SIG-M5 treated with dmso at 0.1 percent for 504 hours (cell line): ENCODE measurements at regions not wholly inside any gene's neighbourhood (a gene's known extent, or its start where the extent isn't known, plus 50 kb on each side); places are given as distances from the start of the nearest gene placed in this dataset.

Experiments
- DNase-seq: peaks from one replicate; lab custom pipeline; 2025; ENCODE audit not compliant: unreplicated experiment; lab: John Stamatoyannopoulos, UW

GRCh38 chr2:239787538-239788050, 237.5 kb downstream of the NDUFA10 start:
- DNase-seq = no peak

GRCh38 chr2:239786791-239787190, 238.4 kb downstream of the NDUFA10 start:
- DNase-seq = no peak

GRCh38 chr2:239781454-239781853, 243.7 kb downstream of the NDUFA10 start:
- DNase-seq = no peak

GRCh38 chr2:239780236-239780994, 244.7 kb downstream of the NDUFA10 start:
- DNase-seq = no peak

GRCh38 chr2:239779584-239779983, 245.6 kb downstream of the NDUFA10 start:
- no peak for DNase-seq

GRCh38 chr2:239778861-239779558, 246.1 kb downstream of the NDUFA10 start:
- DNase-seq = no peak

- no peak for DNase-seq
These were observed 246.9 kb downstream of the NDUFA10 start for GRCh38 chr2:239778042-239778851.

- DNase-seq = no peak
These were observed 247.9 kb downstream of the NDUFA10 start for GRCh38 chr2:239777219-239777618.

GRCh38 chr2:239776436-239777005, 248.6 kb downstream of the NDUFA10 start:
- DNase-seq = no peak

- DNase-seq = no peak
These were observed 249.3 kb downstream of the NDUFA10 start for GRCh38 chr2:239775623-239776435.

GRCh38 chr2:239774933-239775622, 250.1 kb downstream of the NDUFA10 start:
- no peak for DNase-seq

GRCh38 chr2:239774142-239774462, 251.0 kb downstream of the NDUFA10 start:
- DNase-seq = no peak

- DNase-seq = no peak
These were observed 251.7 kb downstream of the NDUFA10 start for GRCh38 chr2:239773228-239774141.

GRCh38 chr2:239772721-239773120, 252.4 kb downstream of the NDUFA10 start:
- no peak for DNase-seq

- no peak for DNase-seq
These were observed 254.9 kb downstream of the NDUFA10 start for GRCh38 chr2:239770246-239770639.

- no peak for DNase-seq
These were observed 255.4 kb downstream of the NDUFA10 start for GRCh38 chr2:239769554-239770245.

GRCh38 chr2:239768907-239769553, 256.1 kb downstream of the NDUFA10 start:
- DNase-seq = no peak
